GM12891 (cell line): ENCODE measurements at regions not wholly inside any gene's neighbourhood (a gene's known extent, or its start where the extent isn't known, plus 50 kb on each side); places are given as distances from the start of the nearest gene placed in this dataset.

ENCODE experiments used
- DNase-seq: peaks from one replicate; pipeline ENCODE4 v3.0.0; 2011; ENCODE audit warnings: low spot score; ENCODE audit not compliant: insufficient read length
- FAIRE-seq: peaks from 2 replicates; lab custom pipeline; 2011; peaks lifted over from hg19 to GRCh38; lab: Jason Lieb, UNC
- PAX5 ChIP-seq: IDR thresholded peaks from 2 replicates; pipeline ENCODE4 v1.6.1; 2011; ENCODE audit warnings: low read length, moderate library complexity, mild to moderate bottlenecking; ENCODE audit not compliant: insufficient read depth, severe bottlenecking
- POLR2A ChIP-seq: IDR thresholded peaks from 2 replicates; pipeline ENCODE4 v1.6.1; 2011; ENCODE audit warnings: low read depth, low read length, control low read depth
- POLR2AphosphoS5 ChIP-seq: IDR thresholded peaks from 2 replicates; pipeline ENCODE4 v1.6.1; 2011; ENCODE audit warnings: low read depth, low read length, control low read depth
- POU2F2 ChIP-seq: IDR thresholded peaks from 2 replicates; pipeline ENCODE4 v1.6.1; 2011; ENCODE audit warnings: low read depth, mild to moderate bottlenecking, control low read depth, low read length, moderate library complexity
- SPI1 ChIP-seq: IDR thresholded peaks from 2 replicates; pipeline ENCODE4 v1.6.1; 2011; ENCODE audit warnings: low read depth, low read length, control low read depth
- TAF1 ChIP-seq: IDR thresholded peaks from 2 replicates; pipeline ENCODE4 v1.6.1; 2011; ENCODE audit warnings: low read depth, low read length, control low read depth

GRCh38 chr12:115400011-115400410, 716.0 kb upstream of the TBX3 start:
- TF ChIP-seq POU2F2 (no peak), POLR2AphosphoS5 (no peak), POLR2A (no peak), TAF1 (no peak), PAX5 (no peak), SPI1 (no peak)
- FAIRE-seq (no peak), DNase-seq (no peak)

- no peak for FAIRE-seq
- TF ChIP-seq PAX5 (no peak), POLR2AphosphoS5 (no peak), TAF1 (no peak), SPI1 (no peak), POLR2A (no peak), POU2F2 (no peak)
- DNase-seq = no peak
Measured at GRCh38 chr12:115398311-115398781, 714.4 kb upstream of the TBX3 start.

GRCh38 chr12:115396567-115396966, 712.6 kb upstream of the TBX3 start:
- DNase-seq = no peak
- FAIRE-seq = no peak
- TF ChIP-seq POLR2AphosphoS5 (no peak), TAF1 (no peak), POLR2A (no peak), POU2F2 (no peak), PAX5 (no peak), SPI1 (no peak)

GRCh38 chr12:115394496-115395220, 710.7 kb upstream of the TBX3 start:
- DNase-seq (no peak), FAIRE-seq (no peak)
- no peak for TF ChIP-seq POLR2A
- TF ChIP-seq POU2F2 = no peak
- no peak for TF ChIP-seq SPI1
- TF ChIP-seq TAF1 = no peak
- TF ChIP-seq PAX5 = no peak
- no peak for TF ChIP-seq POLR2AphosphoS5

- TF ChIP-seq POLR2AphosphoS5 (no peak), SPI1 (no peak), POLR2A (no peak), POU2F2 (no peak), PAX5 (no peak), TAF1 (no peak)
- no peak for FAIRE-seq
- DNase-seq = no peak
Measured at GRCh38 chr12:115388139-115388538, 704.2 kb upstream of the TBX3 start.

GRCh38 chr12:115387467-115387901, 703.5 kb upstream of the TBX3 start:
- FAIRE-seq (no peak), DNase-seq (no peak)
- TF ChIP-seq POLR2AphosphoS5 (no peak), SPI1 (no peak), PAX5 (no peak)

- no peak for FAIRE-seq
Measured at GRCh38 chr12:115386946-115387345, 703.0 kb upstream of the TBX3 start.

GRCh38 chr12:115385141-115385540, 701.2 kb upstream of the TBX3 start:
- FAIRE-seq (no peak), DNase-seq (no peak)
- TF ChIP-seq PAX5 (no peak), POLR2A (no peak), SPI1 (no peak), POU2F2 (no peak), POLR2AphosphoS5 (no peak)

More at GRCh38 chr12:115386946-115387345, 703.0 kb upstream of the TBX3 start:
- TF ChIP-seq POLR2A (no peak), POU2F2 (no peak), POLR2AphosphoS5 (no peak), SPI1 (no peak), TAF1 (no peak), PAX5 (no peak)
- no peak for DNase-seq

- DNase-seq (no peak), FAIRE-seq (no peak)
- TF ChIP-seq PAX5 (no peak), TAF1 (no peak), POLR2AphosphoS5 (no peak), SPI1 (no peak), POU2F2 (no peak), POLR2A (no peak)
Measured at GRCh38 chr12:115384391-115384790, 700.4 kb upstream of the TBX3 start.
